Gastroesophageal sphincter (tissue), 4 donors: ENCODE measurements at regions not wholly inside any gene's neighbourhood (a gene's known extent, or its start where the extent isn't known, plus 50 kb on each side); places are given as distances from the start of the nearest gene placed in this dataset.
A peak's percentile ranks its signal among the peaks of the same experiment; 100 is the strongest.

Experiments
- ATAC-seq: fragments of 150-250 bp; one replicate; pipeline ENCODE4 v1.9.1; 2016; ENCODE audit warnings: mild to moderate bottlenecking, moderate library complexity
- H3K27ac ChIP-seq, 4 donors: fragments of 200-600 bp; sonication (generic) in 3 of 4; 1 replicate in 3 of 4; 2 replicates in 1 of 4; pipeline ENCODE4 v1.5.1; 2016 to 2019
- H3K27me3 ChIP-seq: fragments of 200-600 bp; sonication (generic); one replicate; pipeline ENCODE4 v1.5.1; 2019
- H3K36me3 ChIP-seq, 2 donors: fragments of 200-600 bp; sonication (generic); one replicate each; pipeline ENCODE4 v1.5.1; 2019; ENCODE audit warnings: control low read depth in 1 of 2
- H3K4me1 ChIP-seq, 3 donors: fragments of 200-600 bp; sonication (generic); 1 replicate in 2 of 3; 2 replicates in 1 of 3; pipeline ENCODE4 v1.5.1; 2016 to 2019; ENCODE audit warnings: control low read depth in 2 of 3
- H3K4me3 ChIP-seq, 2 donors: fragments of 200-600 bp; sonication (generic); one replicate each; pipeline ENCODE4 v1.5.1; 2019; ENCODE audit warnings: mild to moderate bottlenecking in 1 of 2, moderate library complexity in 1 of 2
- H3K9me3 ChIP-seq, 3 donors: fragments of 200-600 bp; sonication (generic); one replicate each; pipeline ENCODE4 v1.5.1; 2017 to 2019; ENCODE audit warnings: control low read depth in 2 of 3
- EP300 ChIP-seq: sonication (generic); formaldehyde crosslinking; IDR thresholded peaks from one replicate; pipeline ENCODE4 v1.6.1; 2017; ENCODE audit warnings: antibody characterized with exemption, mild to moderate bottlenecking
- POLR2A ChIP-seq, 2 donors: fragments of 450-650 bp; IDR thresholded peaks; one replicate each; pipeline ENCODE4 v1.6.1; 2017; ENCODE audit warnings: antibody characterized with exemption in 2 of 2, mild to moderate bottlenecking in 2 of 2, moderate library complexity in 1 of 2
- POLR2AphosphoS5 ChIP-seq: sonication (generic); formaldehyde crosslinking; IDR thresholded peaks from one replicate; pipeline ENCODE4 v1.6.1; 2017; ENCODE audit warnings: antibody characterized with exemption
- WGBS, 2 donors: methylation state at CpG; one replicate each; pipeline ENCODE4 v1.1.5; 2018; ENCODE audit warnings: low coverage in 1 of 2; 5-methylcytosine and 5-hydroxymethylcytosine counted together
- TF ChIP-seq, protein P1 (sequence below), 4 experiments: fragments of 200-600 bp in 2 of 4; fragments of 450-650 bp in 2 of 4; sonication (generic) in 1 of 4; IDR thresholded peaks; one replicate each; pipeline ENCODE4 v1.5.1; 2017 to 2019; ENCODE audit warnings: antibody characterized with exemption in 4 of 4, mild to moderate bottlenecking in 2 of 4, moderate library complexity in 2 of 4

DNA sequence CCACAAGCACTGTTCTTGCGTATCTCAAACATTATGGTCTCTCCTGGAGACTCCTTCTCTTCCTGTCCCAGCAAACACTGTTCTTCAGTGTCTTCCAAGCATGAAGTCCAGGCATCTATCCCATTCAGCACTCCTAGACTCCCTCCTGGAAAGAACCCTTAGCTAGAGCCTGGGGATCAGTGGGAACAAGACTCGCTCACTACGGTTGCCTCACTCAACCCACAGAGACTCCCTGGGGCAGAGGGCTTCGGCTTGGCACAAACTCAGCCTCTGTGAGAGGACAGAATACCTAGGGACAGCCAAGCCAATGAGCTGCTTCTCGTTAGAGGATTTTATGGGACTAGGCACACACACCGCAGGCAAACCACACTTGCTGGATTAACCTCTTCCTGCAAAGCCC, 86.5 kb upstream of the IPO9 start:
- H3K4me1 ChIP-seq, result peaks cover 0 to 46% (median 18%) of the 10 kb centered on the region in 3 donors
- TF ChIP-seq POLR2AphosphoS5 (no peak), EP300 (no peak), POLR2A (IDR thresholded peaks at IDR 0.05) (no peak)
- TF ChIP-seq, protein P1, sequence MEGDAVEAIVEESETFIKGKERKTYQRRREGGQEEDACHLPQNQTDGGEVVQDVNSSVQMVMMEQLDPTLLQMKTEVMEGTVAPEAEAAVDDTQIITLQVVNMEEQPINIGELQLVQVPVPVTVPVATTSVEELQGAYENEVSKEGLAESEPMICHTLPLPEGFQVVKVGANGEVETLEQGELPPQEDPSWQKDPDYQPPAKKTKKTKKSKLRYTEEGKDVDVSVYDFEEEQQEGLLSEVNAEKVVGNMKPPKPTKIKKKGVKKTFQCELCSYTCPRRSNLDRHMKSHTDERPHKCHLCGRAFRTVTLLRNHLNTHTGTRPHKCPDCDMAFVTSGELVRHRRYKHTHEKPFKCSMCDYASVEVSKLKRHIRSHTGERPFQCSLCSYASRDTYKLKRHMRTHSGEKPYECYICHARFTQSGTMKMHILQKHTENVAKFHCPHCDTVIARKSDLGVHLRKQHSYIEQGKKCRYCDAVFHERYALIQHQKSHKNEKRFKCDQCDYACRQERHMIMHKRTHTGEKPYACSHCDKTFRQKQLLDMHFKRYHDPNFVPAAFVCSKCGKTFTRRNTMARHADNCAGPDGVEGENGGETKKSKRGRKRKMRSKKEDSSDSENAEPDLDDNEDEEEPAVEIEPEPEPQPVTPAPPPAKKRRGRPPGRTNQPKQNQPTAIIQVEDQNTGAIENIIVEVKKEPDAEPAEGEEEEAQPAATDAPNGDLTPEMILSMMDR (IDR thresholded peaks at IDR 0.05), result no peak
- 53 to 60% methylated on average over 1 to 5 of the region's 6 CpGs for WGBS, 2 donors
- no peaks in the 10 kb centered on the region for H3K9me3 ChIP-seq
- H3K27me3 ChIP-seq, result no peaks in the 10 kb centered on the region
- ATAC-seq, result no peak
- no peak overlapping the region for H3K4me3 ChIP-seq
- peak overlapping the region in 1 of 4 donors; percentile 27 for H3K27ac ChIP-seq
- no peaks in the 10 kb centered on the region for H3K36me3 ChIP-seq

DNA sequence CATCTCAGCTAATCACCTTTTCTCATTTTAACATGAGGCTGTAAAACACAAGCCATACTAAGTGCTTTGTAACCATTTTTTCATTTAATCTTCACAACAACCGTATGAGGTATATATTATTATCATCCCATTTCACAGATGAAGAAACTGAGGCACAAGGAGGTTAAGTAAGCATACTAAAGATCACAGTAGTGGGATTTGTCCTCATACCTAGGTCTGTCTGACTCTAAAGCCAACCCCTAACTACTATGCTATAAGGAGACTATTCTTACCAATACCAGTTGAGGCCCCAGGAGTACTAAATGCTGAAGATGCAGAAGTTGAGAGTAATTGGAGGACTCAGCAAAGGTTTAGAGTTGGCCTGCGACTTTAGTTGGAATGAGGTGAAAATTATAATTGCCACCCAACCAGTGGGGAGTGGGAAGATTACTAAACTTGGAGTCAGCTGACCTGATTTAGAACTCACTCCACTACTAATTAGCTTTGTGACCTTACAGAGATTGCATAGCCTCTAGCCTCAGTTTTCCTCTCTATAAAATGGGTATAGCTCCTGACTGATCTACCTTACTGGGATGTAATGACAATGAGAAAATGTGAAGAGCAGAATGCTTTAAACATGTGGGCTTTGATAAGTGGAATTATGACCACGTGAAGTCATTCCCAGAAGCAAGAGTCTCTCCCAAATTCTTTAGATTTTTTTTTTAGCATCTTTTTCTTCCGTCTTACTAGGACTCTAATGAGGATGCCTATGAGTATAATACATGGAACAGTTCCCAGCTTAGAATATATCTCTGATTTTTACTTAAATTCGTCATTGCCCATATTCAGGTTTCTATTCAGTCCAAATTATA, 85.8 kb upstream of the IPO9 start:
- TF ChIP-seq, protein P1 (IDR thresholded peaks at IDR 0.05), result no peak
- no peak for TF ChIP-seq EP300
- Histone ChIP-seq H3K27ac (no peak overlapping the region), H3K4me1 (peaks cover 0 to 39% (median 12%) of the 10 kb centered on the region in 3 donors), H3K27me3 (no peaks in the 10 kb centered on the region), H3K36me3 (no peaks in the 10 kb centered on the region), H3K4me3 (no peak overlapping the region), H3K9me3 (no peaks in the 10 kb centered on the region)
- WGBS, 2 donors, result 79 to 81% methylated on average over 5 of the region's 5 CpGs
- no peak for ATAC-seq

DNA sequence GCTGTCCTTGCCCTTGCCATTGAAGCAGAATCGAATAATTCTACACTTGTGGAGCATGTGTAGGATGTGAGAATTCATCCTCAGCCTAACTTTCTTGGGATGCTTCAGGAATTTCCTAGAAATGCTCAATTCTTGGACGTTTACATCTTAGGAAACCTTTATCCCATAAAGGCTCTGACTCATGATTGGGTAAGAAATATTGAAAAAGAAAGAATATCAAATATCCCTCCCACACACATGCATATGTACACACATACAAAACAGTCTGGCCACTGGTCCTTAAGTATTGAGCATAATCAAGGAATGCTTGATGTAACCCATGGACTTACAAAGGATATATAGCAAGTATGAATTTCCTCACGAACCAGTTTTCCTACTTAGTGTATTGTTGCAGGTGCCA, 83.9 kb upstream of the IPO9 start:
- H3K9me3 ChIP-seq, result no peaks in the 10 kb centered on the region
- 64 to 75% methylated on average over 2 to 3 of the region's 3 CpGs for WGBS, 2 donors
- no peaks in the 10 kb centered on the region for H3K36me3 ChIP-seq
- H3K4me1 ChIP-seq, result peaks cover 0 to 34% (median 4%) of the 10 kb centered on the region in 3 donors
- no peak overlapping the region for H3K4me3 ChIP-seq
- TF ChIP-seq EP300 (no peak), POLR2AphosphoS5 (no peak), POLR2A (IDR thresholded peaks at IDR 0.05) (no peak)
- TF ChIP-seq, protein P1 (IDR thresholded peaks at IDR 0.05), result no peak
- H3K27ac ChIP-seq, result no peak overlapping the region
- no peak for ATAC-seq
- no peaks in the 10 kb centered on the region for H3K27me3 ChIP-seq

DNA sequence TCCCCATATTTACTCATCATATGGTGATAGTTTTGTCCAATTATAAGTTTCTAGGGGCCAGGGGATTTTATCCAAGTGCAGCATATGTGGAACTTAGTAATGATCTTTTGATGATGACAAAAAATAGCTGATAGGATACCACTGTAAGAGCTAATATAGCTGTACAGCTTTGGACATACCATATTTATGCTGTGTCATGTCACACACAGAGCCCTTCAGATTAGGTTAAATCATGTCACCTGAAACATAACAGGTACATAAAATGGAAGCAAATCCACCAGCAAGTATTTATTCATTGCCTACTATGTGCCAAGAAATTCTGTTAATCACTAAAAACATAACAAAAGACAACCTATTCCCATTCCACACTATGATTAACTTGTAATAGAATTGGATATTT, 82.8 kb upstream of the IPO9 start:
- no peaks in the 10 kb centered on the region for H3K36me3 ChIP-seq
- H3K9me3 ChIP-seq, result no peaks in the 10 kb centered on the region
- no peak overlapping the region for H3K27ac ChIP-seq
- no peak for ATAC-seq
- H3K4me3 ChIP-seq, result no peak overlapping the region
- H3K27me3 ChIP-seq, result no peaks in the 10 kb centered on the region
- H3K4me1 ChIP-seq, result peaks cover 0 to 30% (median 6%) of the 10 kb centered on the region in 3 donors
- TF ChIP-seq POLR2A (IDR thresholded peaks at IDR 0.05) (no peak), POLR2AphosphoS5 (no peak), EP300 (no peak)
- TF ChIP-seq, protein P1 (IDR thresholded peaks at IDR 0.05), result no peak

DNA sequence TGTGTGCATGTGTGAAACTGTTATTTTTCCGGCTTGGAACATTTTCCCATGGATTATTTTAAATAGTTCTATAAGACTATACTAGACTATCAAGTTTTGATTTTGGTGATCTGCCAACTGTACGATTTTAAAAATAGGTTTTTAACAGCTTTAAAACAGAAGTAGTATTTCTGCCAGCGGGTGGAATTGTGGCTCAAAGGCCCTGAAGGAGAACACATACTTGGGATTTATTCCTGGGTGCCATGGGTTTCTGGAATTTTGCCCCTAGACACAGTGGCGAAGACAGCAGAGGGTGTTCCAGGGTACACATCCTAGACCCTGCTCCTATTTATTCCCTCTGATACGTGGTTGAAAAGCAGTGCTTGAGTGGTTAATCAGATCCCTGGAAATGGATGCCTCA, 81.7 kb upstream of the IPO9 start:
- Histone ChIP-seq H3K27me3 (no peaks in the 10 kb centered on the region), H3K4me3 (no peak overlapping the region), H3K9me3 (no peaks in the 10 kb centered on the region), H3K27ac (no peak overlapping the region), H3K36me3 (no peaks in the 10 kb centered on the region), H3K4me1 (peaks cover 0 to 31% (median 8%) of the 10 kb centered on the region in 3 donors)
- TF ChIP-seq, protein P1 (IDR thresholded peaks at IDR 0.05), result no peak
- TF ChIP-seq POLR2AphosphoS5 (no peak), POLR2A (IDR thresholded peaks at IDR 0.05) (no peak), EP300 (no peak)
- 78 to 80% methylated on average over 4 to 5 of the region's 5 CpGs for WGBS, 2 donors
- ATAC-seq, result no peak
